ENCODE measurements at regions not wholly inside any gene's neighbourhood (a gene's known extent, or its start where the extent isn't known, plus 50 kb on each side); places are given as distances from the start of the nearest gene placed in this dataset.

- TF ChIP-seq CTCF (tag by site-specific recombination; IDR thresholded peaks at IDR 0.05): no peak
- no peak for TF ChIP-seq PBX3 (CRISPR knock-in tag; IDR thresholded peaks at IDR 0.05)
- TF ChIP-seq TCF7L2 (IDR thresholded peaks at IDR 0.05; ENCODE audit: borderline replicate concordance, low read depth, low read length): no peak
- no peak for TF ChIP-seq ZNF449 (tag by site-specific recombination; IDR thresholded peaks at IDR 0.05)
Measured at GRCh38 chr13:73340069-73340468, 281.3 kb downstream of the KLF5 start.

Data from HEK293 (cell line).